ENCODE measurements at regions not wholly inside any gene's neighbourhood (a gene's known extent, or its start where the extent isn't known, plus 50 kb on each side); places are given as distances from the start of the nearest gene placed in this dataset.

DNA sequence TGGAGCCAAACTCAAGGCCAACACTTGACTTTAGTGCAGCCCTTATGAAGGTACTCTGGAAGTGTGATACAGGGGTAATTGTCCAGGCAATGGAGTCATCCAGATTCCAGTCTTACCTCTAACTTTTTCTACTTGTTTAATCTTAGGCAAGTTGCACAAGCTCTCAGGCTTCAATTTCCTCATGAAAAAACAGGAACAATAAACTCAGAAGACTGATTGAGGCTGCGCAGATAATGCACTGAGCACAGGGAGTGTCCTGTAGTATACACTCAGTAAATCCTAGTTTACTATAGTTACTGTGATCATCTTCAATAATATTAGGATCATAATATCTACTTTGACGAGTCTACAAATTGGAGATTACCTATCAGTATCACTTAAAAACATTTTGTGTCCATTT, 127.5 kb upstream of the SMLR1 start:
- TF ChIP-seq, protein P1, sequence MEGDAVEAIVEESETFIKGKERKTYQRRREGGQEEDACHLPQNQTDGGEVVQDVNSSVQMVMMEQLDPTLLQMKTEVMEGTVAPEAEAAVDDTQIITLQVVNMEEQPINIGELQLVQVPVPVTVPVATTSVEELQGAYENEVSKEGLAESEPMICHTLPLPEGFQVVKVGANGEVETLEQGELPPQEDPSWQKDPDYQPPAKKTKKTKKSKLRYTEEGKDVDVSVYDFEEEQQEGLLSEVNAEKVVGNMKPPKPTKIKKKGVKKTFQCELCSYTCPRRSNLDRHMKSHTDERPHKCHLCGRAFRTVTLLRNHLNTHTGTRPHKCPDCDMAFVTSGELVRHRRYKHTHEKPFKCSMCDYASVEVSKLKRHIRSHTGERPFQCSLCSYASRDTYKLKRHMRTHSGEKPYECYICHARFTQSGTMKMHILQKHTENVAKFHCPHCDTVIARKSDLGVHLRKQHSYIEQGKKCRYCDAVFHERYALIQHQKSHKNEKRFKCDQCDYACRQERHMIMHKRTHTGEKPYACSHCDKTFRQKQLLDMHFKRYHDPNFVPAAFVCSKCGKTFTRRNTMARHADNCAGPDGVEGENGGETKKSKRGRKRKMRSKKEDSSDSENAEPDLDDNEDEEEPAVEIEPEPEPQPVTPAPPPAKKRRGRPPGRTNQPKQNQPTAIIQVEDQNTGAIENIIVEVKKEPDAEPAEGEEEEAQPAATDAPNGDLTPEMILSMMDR (IDR thresholded peaks at IDR 0.05; ENCODE audit: low read depth, low read length, missing input control), result no peak
- TF ChIP-seq TAF1 (conservative IDR thresholded peaks at IDR 0.05) (no peak), SP1 (IDR thresholded peaks at IDR 0.05) (no peak), JUND (IDR thresholded peaks at IDR 0.05) (no peak), YY1 (IDR thresholded peaks at IDR 0.05) (no peak)
- TF ChIP-seq, protein P2, sequence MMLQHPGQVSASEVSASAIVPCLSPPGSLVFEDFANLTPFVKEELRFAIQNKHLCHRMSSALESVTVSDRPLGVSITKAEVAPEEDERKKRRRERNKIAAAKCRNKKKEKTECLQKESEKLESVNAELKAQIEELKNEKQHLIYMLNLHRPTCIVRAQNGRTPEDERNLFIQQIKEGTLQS (IDR thresholded peaks at IDR 0.05), result no peak
- TF ChIP-seq, protein P3, sequence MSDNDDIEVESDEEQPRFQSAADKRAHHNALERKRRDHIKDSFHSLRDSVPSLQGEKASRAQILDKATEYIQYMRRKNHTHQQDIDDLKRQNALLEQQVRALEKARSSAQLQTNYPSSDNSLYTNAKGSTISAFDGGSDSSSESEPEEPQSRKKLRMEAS (IDR thresholded peaks at IDR 0.05), result no peak
- TF ChIP-seq, protein P4, sequence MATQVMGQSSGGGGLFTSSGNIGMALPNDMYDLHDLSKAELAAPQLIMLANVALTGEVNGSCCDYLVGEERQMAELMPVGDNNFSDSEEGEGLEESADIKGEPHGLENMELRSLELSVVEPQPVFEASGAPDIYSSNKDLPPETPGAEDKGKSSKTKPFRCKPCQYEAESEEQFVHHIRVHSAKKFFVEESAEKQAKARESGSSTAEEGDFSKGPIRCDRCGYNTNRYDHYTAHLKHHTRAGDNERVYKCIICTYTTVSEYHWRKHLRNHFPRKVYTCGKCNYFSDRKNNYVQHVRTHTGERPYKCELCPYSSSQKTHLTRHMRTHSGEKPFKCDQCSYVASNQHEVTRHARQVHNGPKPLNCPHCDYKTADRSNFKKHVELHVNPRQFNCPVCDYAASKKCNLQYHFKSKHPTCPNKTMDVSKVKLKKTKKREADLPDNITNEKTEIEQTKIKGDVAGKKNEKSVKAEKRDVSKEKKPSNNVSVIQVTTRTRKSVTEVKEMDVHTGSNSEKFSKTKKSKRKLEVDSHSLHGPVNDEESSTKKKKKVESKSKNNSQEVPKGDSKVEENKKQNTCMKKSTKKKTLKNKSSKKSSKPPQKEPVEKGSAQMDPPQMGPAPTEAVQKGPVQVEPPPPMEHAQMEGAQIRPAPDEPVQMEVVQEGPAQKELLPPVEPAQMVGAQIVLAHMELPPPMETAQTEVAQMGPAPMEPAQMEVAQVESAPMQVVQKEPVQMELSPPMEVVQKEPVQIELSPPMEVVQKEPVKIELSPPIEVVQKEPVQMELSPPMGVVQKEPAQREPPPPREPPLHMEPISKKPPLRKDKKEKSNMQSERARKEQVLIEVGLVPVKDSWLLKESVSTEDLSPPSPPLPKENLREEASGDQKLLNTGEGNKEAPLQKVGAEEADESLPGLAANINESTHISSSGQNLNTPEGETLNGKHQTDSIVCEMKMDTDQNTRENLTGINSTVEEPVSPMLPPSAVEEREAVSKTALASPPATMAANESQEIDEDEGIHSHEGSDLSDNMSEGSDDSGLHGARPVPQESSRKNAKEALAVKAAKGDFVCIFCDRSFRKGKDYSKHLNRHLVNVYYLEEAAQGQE (IDR thresholded peaks at IDR 0.05), result no peak
